Smooth muscle cell (in vitro differentiated cells): ENCODE measurements at regions not wholly inside any gene's neighbourhood (a gene's known extent, or its start where the extent isn't known, plus 50 kb on each side); places are given as distances from the start of the nearest gene placed in this dataset.

Source experiments
- DNase-seq: peaks from one replicate; lab custom pipeline; 2025; ENCODE audit not compliant: unreplicated experiment; lab: John Stamatoyannopoulos, UW
- H2AFZ ChIP-seq: fragments of 200-600 bp; sonication (generic); 2 replicates; pipeline ENCODE4 v1.6.0; 2016; ENCODE audit warnings: antibody characterized with exemption, low read depth, mild to moderate bottlenecking
- H3F3A ChIP-seq: fragments of 200-600 bp; sonication (generic); 2 replicates; pipeline ENCODE4 v1.6.0; 2017; ENCODE audit warnings: antibody characterized with exemption, low read depth
- H3K27ac ChIP-seq: fragments of 200-600 bp; sonication (generic); 2 replicates; pipeline ENCODE4 v1.5.1; 2016; ENCODE audit warnings: low read depth, mild to moderate bottlenecking
- H3K27me3 ChIP-seq: fragments of 200-600 bp; sonication (generic); 2 replicates; pipeline ENCODE4 v1.6.1; 2016; ENCODE audit warnings: low read depth, mild to moderate bottlenecking
- H3K36me3 ChIP-seq: fragments of 200-600 bp; sonication (generic); 2 replicates; pipeline ENCODE4 v1.5.1; 2016; ENCODE audit warnings: low read depth
- H3K4me1 ChIP-seq: fragments of 200-600 bp; sonication (generic); 2 replicates; pipeline ENCODE4 v1.5.1; 2016; ENCODE audit warnings: low read depth
- H3K4me2 ChIP-seq: fragments of 200-600 bp; sonication (generic); 2 replicates; pipeline ENCODE4 v1.6.0; 2016; ENCODE audit warnings: mild to moderate bottlenecking
- H3K4me3 ChIP-seq: fragments of 200-600 bp; sonication (generic); 2 replicates; pipeline ENCODE4 v1.5.1; 2016; ENCODE audit warnings: mild to moderate bottlenecking
- H3K79me2 ChIP-seq: fragments of 200-600 bp; sonication (generic); 2 replicates; pipeline ENCODE4 v1.6.0; 2016; ENCODE audit warnings: low read depth, mild to moderate bottlenecking
- H3K9ac ChIP-seq: fragments of 200-600 bp; sonication (generic); 2 replicates; pipeline ENCODE4 v1.6.0; 2016; ENCODE audit warnings: low read depth
- H3K9me3 ChIP-seq: fragments of 200-600 bp; sonication (generic); replicated peaks from 2 replicates; pipeline ENCODE4 v1.5.1; 2016; ENCODE audit warnings: low read depth
- H4K20me1 ChIP-seq: fragments of 200-600 bp; sonication (generic); 2 replicates; pipeline ENCODE4 v1.6.0; 2016; ENCODE audit warnings: low read depth
- CTCF ChIP-seq: fragments of 200-600 bp; sonication (generic); IDR thresholded peaks from 2 replicates; pipeline ENCODE4 v1.5.1; 2017; ENCODE audit warnings: borderline replicate concordance, mild to moderate bottlenecking, antibody characterized with exemption; ENCODE audit not compliant: insufficient read depth, poor library complexity, severe bottlenecking
- WGBS: methylation state at CpG from one replicate; pipeline ENCODE4 v1.1.7; 2016; ENCODE audit warnings: low lambda C conversion rate; 5-methylcytosine and 5-hydroxymethylcytosine counted together

GRCh38 chr1:75993661-75994060 is 61.5 kb upstream of the ASB17 start:
- Histone ChIP-seq H3K79me2 (no peaks in the 10 kb centered on the region), H3K4me3 (no peak overlapping the region), H3K9me3 (no peaks in the 10 kb centered on the region), H3K4me2 (no peak overlapping the region), H3K36me3 (no peaks in the 10 kb centered on the region), H3K9ac (no peak overlapping the region), H3K27ac (no peak overlapping the region), H2AFZ (peak overlapping the region; percentile 36), H3K27me3 (no peaks in the 10 kb centered on the region), H4K20me1 (no peaks in the 10 kb centered on the region), H3K4me1 (no peaks in the 10 kb centered on the region), H3F3A (peaks cover 19% of the 10 kb centered on the region)
- no peak for DNase-seq
- TF ChIP-seq CTCF, result no peak

- Histone ChIP-seq H3K4me3 (no peak overlapping the region), H3K9me3 (no peaks in the 10 kb centered on the region), H3K4me2 (no peak overlapping the region), H4K20me1 (no peaks in the 10 kb centered on the region), H3K4me1 (no peaks in the 10 kb centered on the region), H3K27ac (no peak overlapping the region), H3K27me3 (no peaks in the 10 kb centered on the region), H3K9ac (no peak overlapping the region), H2AFZ (no peak overlapping the region), H3K79me2 (no peaks in the 10 kb centered on the region), H3F3A (no peaks in the 10 kb centered on the region), H3K36me3 (no peaks in the 10 kb centered on the region)
- TF ChIP-seq CTCF, result no peak
- WGBS, result 15% methylated on average over 1 of the region's 1 CpG
- DNase-seq, result no peak
Observed at GRCh38 chr1:75996196-75996595, 64.0 kb upstream of the ASB17 start.

GRCh38 chr1:75999034-75999433 is 66.8 kb upstream of the ASB17 start:
- H3K9ac ChIP-seq, result no peak overlapping the region
- no peak overlapping the region for H3K4me2 ChIP-seq
- no peaks in the 10 kb centered on the region for H3K79me2 ChIP-seq
- no peaks in the 10 kb centered on the region for H3F3A ChIP-seq
- no peaks in the 10 kb centered on the region for H3K27me3 ChIP-seq
- H3K36me3 ChIP-seq, result no peaks in the 10 kb centered on the region
- no peaks in the 10 kb centered on the region for H3K9me3 ChIP-seq
- no peak for TF ChIP-seq CTCF
- no peak overlapping the region for H2AFZ ChIP-seq
- H3K4me3 ChIP-seq, result no peak overlapping the region
- H3K4me1 ChIP-seq, result no peaks in the 10 kb centered on the region
- no peak overlapping the region for H3K27ac ChIP-seq
- 64% methylated on average over 2 of the region's 2 CpGs for WGBS
- DNase-seq, result no peak
- no peaks in the 10 kb centered on the region for H4K20me1 ChIP-seq

GRCh38 chr1:76003946-76004345 is 70.6 kb upstream of the ST6GALNAC3 start:
- no peak for TF ChIP-seq CTCF
- Histone ChIP-seq H3K27ac (no peak overlapping the region), H3K9ac (no peak overlapping the region), H3K36me3 (no peaks in the 10 kb centered on the region), H2AFZ (no peak overlapping the region), H3K9me3 (no peaks in the 10 kb centered on the region), H3K79me2 (no peaks in the 10 kb centered on the region), H3F3A (peaks cover 4% of the 10 kb centered on the region), H3K4me3 (no peak overlapping the region), H3K4me1 (no peaks in the 10 kb centered on the region), H3K4me2 (no peak overlapping the region), H4K20me1 (no peaks in the 10 kb centered on the region), H3K27me3 (no peaks in the 10 kb centered on the region)
- DNase-seq, result no peak
- WGBS, result 86% methylated on average over 1 of the region's 1 CpG
